Liver (tissue), 8 donors: ENCODE measurements at regions not wholly inside any gene's neighbourhood (a gene's known extent, or its start where the extent isn't known, plus 50 kb on each side); places are given as distances from the start of the nearest gene placed in this dataset.

ENCODE experiments used
- DNase-seq: peaks from one replicate; pipeline ENCODE4 v3.0.0-alpha.2; 2017; ENCODE audit warnings: low spot score
- H3K27ac ChIP-seq, 2 donors: one replicate each; pipeline ENCODE4 v1.7.0; 2013; ENCODE audit warnings: inconsistent platforms in 2 of 2, low read length in 2 of 2, control low read depth in 1 of 2, low read depth in 1 of 2, mild to moderate bottlenecking in 1 of 2
- H3K27me3 ChIP-seq, 4 donors: one replicate each; pipeline versions ENCODE4 v1.6.1 to v1.7.0; 2013; ENCODE audit warnings: low read length in 3 of 4, inconsistent platforms in 1 of 4, mild to moderate bottlenecking in 1 of 4, moderate library complexity in 1 of 4; ENCODE audit not compliant: control insufficient read depth in 4 of 4, insufficient read depth in 4 of 4
- H3K36me3 ChIP-seq, 4 donors: one replicate each; pipeline versions ENCODE4 v1.6.1 to v1.7.0; 2013; ENCODE audit warnings: low read length in 3 of 4, mild to moderate bottlenecking in 3 of 4, low read depth in 1 of 4, moderate library complexity in 1 of 4; ENCODE audit not compliant: control insufficient read depth in 4 of 4, insufficient read depth in 3 of 4
- H3K4me1 ChIP-seq, 4 donors: one replicate each; pipeline versions ENCODE4 v1.6.1 to v1.7.0; 2013; ENCODE audit warnings: low read length in 3 of 4, mild to moderate bottlenecking in 3 of 4, moderate library complexity in 1 of 4; ENCODE audit not compliant: control insufficient read depth in 4 of 4, insufficient read depth in 4 of 4
- H3K4me3 ChIP-seq, 3 donors: one replicate each; pipeline versions ENCODE4 v1.6.1 to v1.7.0; 2013; ENCODE audit warnings: low read length in 3 of 3, control low read depth in 1 of 3, low read depth in 1 of 3, mild to moderate bottlenecking in 1 of 3
- H3K9ac ChIP-seq, 2 donors: one replicate each; pipeline ENCODE4 v1.7.0; 2013; ENCODE audit warnings: low read length in 2 of 2, mild to moderate bottlenecking in 2 of 2, moderate library complexity in 2 of 2, control low read depth in 1 of 2, low read depth in 1 of 2
- H3K9me3 ChIP-seq, 4 donors: one replicate each; pipeline versions ENCODE4 v1.6.1 to v1.7.0; 2013; ENCODE audit warnings: low read length in 3 of 4; ENCODE audit not compliant: control insufficient read depth in 4 of 4
- ATF3 ChIP-seq: IDR thresholded peaks from 2 replicates; pipeline ENCODE4 v1.6.1; 2016; ENCODE audit warnings: antibody characterized with exemption
- CTCF ChIP-seq: fragments of 150-350 bp; IDR thresholded peaks from 2 replicates; pipeline ENCODE4 v1.5.1; 2017; ENCODE audit warnings: improper control_type of control experiment, low read depth, low read length; ENCODE audit not compliant: missing input control
- EGR1 ChIP-seq, 2 donors: IDR thresholded peaks; 2 replicates each; pipeline ENCODE4 v1.6.1; 2016 to 2018; ENCODE audit warnings: antibody characterized with exemption in 2 of 2, low read depth in 2 of 2
- FOXA1 ChIP-seq: IDR thresholded peaks from 2 replicates; pipeline ENCODE4 v1.6.1; 2016; ENCODE audit warnings: antibody characterized with exemption
- FOXA2 ChIP-seq: IDR thresholded peaks from 2 replicates; pipeline ENCODE4 v1.6.1; 2016; ENCODE audit warnings: antibody characterized with exemption
- GABPA ChIP-seq, 2 donors: IDR thresholded peaks in 1 of 2; conservative IDR thresholded peaks in 1 of 2; 2 replicates each; pipeline ENCODE4 v1.6.1; 2016; ENCODE audit warnings: antibody characterized with exemption in 2 of 2, mild to moderate bottlenecking in 1 of 2, moderate library complexity in 1 of 2
- HNF4A ChIP-seq, 2 donors: conservative IDR thresholded peaks; 2 replicates each; pipeline ENCODE4 v1.6.1; 2016; ENCODE audit warnings: antibody characterized with exemption in 2 of 2, mild to moderate bottlenecking in 2 of 2
- HNF4G ChIP-seq: IDR thresholded peaks from 2 replicates; pipeline ENCODE4 v1.6.1; 2016; ENCODE audit warnings: antibody characterized with exemption
- JUND ChIP-seq, 2 donors: IDR thresholded peaks; 2 replicates each; pipeline ENCODE4 v1.6.1; 2016; ENCODE audit warnings: antibody characterized with exemption in 2 of 2
- MAX ChIP-seq: IDR thresholded peaks from 2 replicates; pipeline ENCODE4 v1.6.1; 2016; ENCODE audit warnings: antibody characterized with exemption
- NR2F2 ChIP-seq: IDR thresholded peaks from 2 replicates; pipeline ENCODE4 v1.6.1; 2016; ENCODE audit warnings: antibody characterized with exemption
- RAD21 ChIP-seq, 2 donors: IDR thresholded peaks; 2 replicates each; pipeline ENCODE4 v1.6.1; 2016; ENCODE audit warnings: antibody characterized with exemption in 2 of 2, mild to moderate bottlenecking in 2 of 2
- REST ChIP-seq: IDR thresholded peaks from 2 replicates; pipeline ENCODE4 v1.6.1; 2016; ENCODE audit warnings: antibody characterized with exemption, mild to moderate bottlenecking
- RXRA ChIP-seq, 2 donors: IDR thresholded peaks; 2 replicates each; pipeline ENCODE4 v1.6.1; 2017 to 2018; ENCODE audit warnings: antibody characterized with exemption in 2 of 2, mild to moderate bottlenecking in 1 of 2
- TAF1 ChIP-seq: conservative IDR thresholded peaks from 2 replicates; pipeline ENCODE4 v1.6.1; 2016; ENCODE audit warnings: antibody characterized with exemption, mild to moderate bottlenecking
- YY1 ChIP-seq: IDR thresholded peaks from 2 replicates; pipeline ENCODE4 v1.6.1; 2016; ENCODE audit warnings: antibody characterized with exemption, mild to moderate bottlenecking
- ZBTB33 ChIP-seq: IDR thresholded peaks from 2 replicates; pipeline ENCODE4 v1.6.1; 2016; ENCODE audit warnings: antibody characterized with exemption
- WGBS: extraction: QIAGEN DNeasy Blood & Tissue Kit; methylation state at CpG from one replicate; pipeline ENCODE4 v1.1.7; 2013; 5-methylcytosine and 5-hydroxymethylcytosine counted together
- donor health status: healthy.
- donor health status: healthy.
- donor health status: healthy.
- donor health status: healthy.
- donor health status: healthy.

- no peak for TF ChIP-seq ZBTB33
- TF ChIP-seq FOXA1: no peak
- no peak for TF ChIP-seq TAF1
- no peak for TF ChIP-seq HNF4G
- TF ChIP-seq EGR1 (IDR thresholded peaks at IDR 0.05; ENCODE audit: low read depth in 2 of 2): no peak
Measured at GRCh38 chr1:221044538-221044937, 165.3 kb downstream of the HLX start (continued).

- peaks cover 0 to 2% (median 0%) of the 10 kb centered on the region in 4 donors for H3K4me1 ChIP-seq
- TF ChIP-seq YY1 (no peak), FOXA1 (no peak), TAF1 (no peak), CTCF (no peak), MAX (no peak), ATF3 (no peak), FOXA2 (no peak), ZBTB33 (no peak), REST (no peak), NR2F2 (no peak), GABPA (IDR thresholded peaks at IDR 0.05 in 1 of 2, conservative IDR thresholded peaks at IDR 0.05 in 1 of 2) (no peak), RXRA (IDR thresholded peaks at IDR 0.05) (no peak), JUND (IDR thresholded peaks at IDR 0.05) (no peak), RAD21 (IDR thresholded peaks at IDR 0.05) (no peak), HNF4A (conservative IDR thresholded peaks at IDR 0.05) (no peak), HNF4G (no peak)
- H3K27ac ChIP-seq: no peak overlapping the region
Measured at GRCh38 chr1:221045151-221045550, 165.9 kb downstream of the HLX start.

More at GRCh38 chr1:221045151-221045550, 165.9 kb downstream of the HLX start:
- Histone ChIP-seq H3K36me3 (no peaks in the 10 kb centered on the region), H3K27me3 (no peaks in the 10 kb centered on the region), H3K9ac (no peak overlapping the region), H3K4me3 (no peak overlapping the region), H3K9me3 (no peaks in the 10 kb centered on the region)
- no peak for DNase-seq
- 88% methylated on average over 3 of the region's 3 CpGs for WGBS
